DMS153 treated with DMSO at 0.1 percent for 48 hours (cell line): ENCODE measurements at regions not wholly inside any gene's neighbourhood (a gene's known extent, or its start where the extent isn't known, plus 50 kb on each side); places are given as distances from the start of the nearest gene placed in this dataset.

Experiments used
- DNase-seq: peaks from one replicate; lab custom pipeline; 2025; ENCODE audit not compliant: unreplicated experiment; lab: John Stamatoyannopoulos, UW

GRCh38 chr13:40206241-40207000 lies 460.0 kb downstream of the FOXO1 start:
- DNase-seq = no peak

GRCh38 chr13:40207001-40207478 lies 459.4 kb downstream of the FOXO1 start:
- DNase-seq = no peak

GRCh38 chr13:40208517-40208916 lies 457.9 kb downstream of the FOXO1 start:
- DNase-seq = no peak

- DNase-seq = no peak
Observed at GRCh38 chr13:40210865-40211585, 455.4 kb downstream of the FOXO1 start.

GRCh38 chr13:40211586-40211968 lies 454.9 kb downstream of the FOXO1 start:
- DNase-seq = no peak

- no peak for DNase-seq
Observed at GRCh38 chr13:40213779-40214178, 452.7 kb downstream of the FOXO1 start.

GRCh38 chr13:40215311-40215710 lies 451.1 kb downstream of the FOXO1 start:
- DNase-seq = no peak

GRCh38 chr13:40215747-40216146 lies 450.7 kb downstream of the FOXO1 start:
- DNase-seq = no peak

GRCh38 chr13:40217675-40218074 lies 448.8 kb downstream of the FOXO1 start:
- DNase-seq = no peak

GRCh38 chr13:40220299-40220935 lies 446.0 kb downstream of the FOXO1 start:
- no peak for DNase-seq

GRCh38 chr13:40221131-40221459 lies 445.3 kb downstream of the FOXO1 start:
- DNase-seq = no peak

GRCh38 chr13:40221460-40222201 lies 444.8 kb downstream of the FOXO1 start:
- DNase-seq = no peak

- no peak for DNase-seq
Observed at GRCh38 chr13:40223585-40223984, 442.9 kb downstream of the FOXO1 start.

GRCh38 chr13:40228496-40228895 lies 437.9 kb downstream of the FOXO1 start:
- no peak for DNase-seq

- DNase-seq = no peak
Observed at GRCh38 chr13:40228990-40229389, 437.5 kb downstream of the FOXO1 start.

- DNase-seq = no peak
Observed at GRCh38 chr13:40230833-40231266, 435.6 kb downstream of the FOXO1 start.

- DNase-seq = no peak
Observed at GRCh38 chr13:40231311-40231710, 435.1 kb downstream of the FOXO1 start.

- no peak for DNase-seq
Observed at GRCh38 chr13:40231751-40232150, 434.7 kb downstream of the FOXO1 start.

- no peak for DNase-seq
Observed at GRCh38 chr13:40232311-40233040, 434.0 kb downstream of the FOXO1 start.

GRCh38 chr13:40233731-40234195 lies 432.7 kb downstream of the FOXO1 start:
- DNase-seq = no peak
